ENCODE measurements at regions not wholly inside any gene's neighbourhood (a gene's known extent, or its start where the extent isn't known, plus 50 kb on each side); places are given as distances from the start of the nearest gene placed in this dataset.

- BruUV-seq (replicated peaks): no TSS peak
- no peak overlapping the region for H3K27ac Mint-ChIP-seq (ENCODE audit: unreplicated experiment)
- ChIA-PET POLR2A (no interaction called here), CTCF (no interaction called here)
- no peaks in the 10 kb centered on the region for H3K4me1 Mint-ChIP-seq (ENCODE audit: low read depth, unreplicated experiment)
- H3K4me1 ChIP-seq: no peaks in the 10 kb centered on the region
- peaks cover 18% of the 10 kb centered on the region for H3K9me3 Mint-ChIP-seq (ENCODE audit: unreplicated experiment)
- no peak for TF ChIP-seq CTCF (IDR thresholded peaks at IDR 0.05; ENCODE audit: insufficient read depth in 1 of 2, low read depth in 1 of 2, low read length in 1 of 2, severe bottlenecking in 1 of 2, unreplicated experiment in 1 of 2)
- no peaks in the 10 kb centered on the region for H3K9me3 ChIP-seq
- no peak overlapping the region for H3K4me3 Mint-ChIP-seq (ENCODE audit: unreplicated experiment)
- H3K27me3 ChIP-seq (replicated peaks; ENCODE audit: control insufficient read depth, insufficient read depth, low read length): no peaks in the 10 kb centered on the region
- H3K27me3 Mint-ChIP-seq (ENCODE audit: insufficient read depth, unreplicated experiment): no peaks in the 10 kb centered on the region
- intact Hi-C loops (cut with micrococcal nuclease; ENCODE audit: unreplicated experiment): no loop called here
- H3K36me3 ChIP-seq (ENCODE audit: control insufficient read depth, insufficient read depth, low read length): no peaks in the 10 kb centered on the region
- peaks cover 2% of the 10 kb centered on the region for H3K36me3 Mint-ChIP-seq (ENCODE audit: insufficient read depth, unreplicated experiment)
- no peak for DNase-seq
- H3K4me3 ChIP-seq (ENCODE audit: low read depth, low read length): no peak overlapping the region
Observed at GRCh38 chr4:81860111-81860510, 388.4 kb upstream of the RASGEF1B start.

GRCh38 chr4:81854406-81854805 is 382.7 kb upstream of the RASGEF1B start:
- no TSS peak for BruUV-seq (replicated peaks)
- ChIA-PET POLR2A (no interaction called here), CTCF (no interaction called here)
- DNase-seq: no peak
- Histone ChIP-seq H3K4me1 (no peaks in the 10 kb centered on the region), H3K27me3 (replicated peaks; ENCODE audit: control insufficient read depth, insufficient read depth, low read length) (no peaks in the 10 kb centered on the region), H3K36me3 (ENCODE audit: control insufficient read depth, insufficient read depth, low read length) (no peaks in the 10 kb centered on the region), H3K9me3 (peaks cover 10% of the 10 kb centered on the region; the same call in 1 of the 2 replicates), H3K4me3 (ENCODE audit: low read depth, low read length) (no peak overlapping the region)
- Mint-ChIP-seq H3K4me1 (ENCODE audit: low read depth, unreplicated experiment) (no peaks in the 10 kb centered on the region), H3K36me3 (ENCODE audit: insufficient read depth, unreplicated experiment) (peaks cover 8% of the 10 kb centered on the region), H3K9me3 (ENCODE audit: unreplicated experiment) (peaks cover 35% of the 10 kb centered on the region), H3K27ac (ENCODE audit: unreplicated experiment) (no peak overlapping the region), H3K4me3 (ENCODE audit: unreplicated experiment) (no peak overlapping the region), H3K27me3 (ENCODE audit: insufficient read depth, unreplicated experiment) (no peaks in the 10 kb centered on the region)
- TF ChIP-seq CTCF (IDR thresholded peaks at IDR 0.05; ENCODE audit: insufficient read depth in 1 of 2, low read depth in 1 of 2, low read length in 1 of 2, severe bottlenecking in 1 of 2, unreplicated experiment in 1 of 2): no peak
- intact Hi-C loops (cut with micrococcal nuclease; ENCODE audit: unreplicated experiment): no loop called here

GRCh38 chr4:81852031-81852715 is 380.5 kb upstream of the RASGEF1B start:
- Mint-ChIP-seq H3K36me3 (ENCODE audit: insufficient read depth, unreplicated experiment) (peaks cover 8% of the 10 kb centered on the region), H3K4me3 (ENCODE audit: unreplicated experiment) (no peak overlapping the region), H3K27me3 (ENCODE audit: insufficient read depth, unreplicated experiment) (no peaks in the 10 kb centered on the region), H3K4me1 (ENCODE audit: low read depth, unreplicated experiment) (no peaks in the 10 kb centered on the region), H3K9me3 (ENCODE audit: unreplicated experiment) (peaks cover 38% of the 10 kb centered on the region), H3K27ac (ENCODE audit: unreplicated experiment) (no peak overlapping the region)
- TF ChIP-seq CTCF (IDR thresholded peaks at IDR 0.05; ENCODE audit: insufficient read depth in 1 of 2, low read depth in 1 of 2, low read length in 1 of 2, severe bottlenecking in 1 of 2, unreplicated experiment in 1 of 2): no peak
- DNase-seq: no peak
- intact Hi-C loops (cut with micrococcal nuclease; ENCODE audit: unreplicated experiment): no loop called here
- no peak overlapping the region for H3K4me3 ChIP-seq (ENCODE audit: low read depth, low read length)
- CTCF ChIA-PET: no interaction called here
- no peaks in the 10 kb centered on the region for H3K27me3 ChIP-seq (replicated peaks; ENCODE audit: control insufficient read depth, insufficient read depth, low read length)
- BruUV-seq (replicated peaks): no TSS peak
- peaks cover 10% of the 10 kb centered on the region; the same call in 1 of the 2 replicates for H3K9me3 ChIP-seq
- H3K36me3 ChIP-seq (ENCODE audit: control insufficient read depth, insufficient read depth, low read length): no peaks in the 10 kb centered on the region
- no peaks in the 10 kb centered on the region; the same call in 1 of the 2 replicates for H3K4me1 ChIP-seq
- POLR2A ChIA-PET: no interaction called here

Data from Caco-2 (cell line).